ENCODE measurements at regions not wholly inside any gene's neighbourhood (a gene's known extent, or its start where the extent isn't known, plus 50 kb on each side); places are given as distances from the start of the nearest gene placed in this dataset.

DNA sequence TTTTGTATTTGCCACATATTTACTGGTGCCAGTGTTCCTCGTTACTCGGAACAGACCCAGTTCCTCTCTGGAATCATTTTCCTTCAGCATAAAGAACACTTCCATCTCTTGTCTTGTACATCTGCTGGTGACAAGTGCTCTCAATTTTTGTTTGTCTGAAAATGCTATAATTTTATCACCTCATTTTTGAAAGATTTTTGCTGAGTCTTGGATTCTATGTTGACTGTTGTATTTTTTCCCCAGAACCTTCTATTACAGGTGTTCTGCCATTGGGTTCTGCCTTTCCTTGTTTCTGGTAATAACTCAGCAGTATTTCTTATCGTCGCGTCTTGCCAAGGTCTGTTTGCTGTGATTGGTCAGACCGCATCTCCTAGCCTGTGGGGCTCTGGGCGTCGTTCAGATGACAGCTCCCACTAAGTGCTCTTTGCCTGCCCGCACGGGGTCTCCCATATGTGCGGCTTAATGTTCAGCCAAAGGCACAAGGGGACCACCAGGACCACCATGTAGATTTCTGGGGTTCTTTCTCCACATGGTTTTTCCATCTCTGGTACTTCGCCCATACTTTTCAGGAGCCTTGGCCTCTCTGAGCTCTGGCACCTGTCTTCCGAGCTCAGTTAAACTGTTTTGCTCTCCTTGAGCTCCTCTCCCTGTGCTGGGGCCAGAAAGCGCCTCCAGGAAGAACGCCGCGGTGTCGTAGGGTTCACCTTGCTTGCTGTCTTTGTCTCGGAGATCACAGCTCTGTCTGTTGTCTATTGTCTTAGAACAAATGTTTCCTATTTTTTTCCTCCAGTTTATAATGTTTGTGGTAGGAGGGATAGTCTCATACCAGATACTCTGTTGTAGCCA lies 80.0 kb downstream of the METRNL start:
- no peak for TF ChIP-seq MYC (IDR thresholded peaks at IDR 0.05; ENCODE audit: insufficient read depth, insufficient read length, insufficient replicate concordance, low read length, severe bottlenecking)
- TF ChIP-seq PML (IDR thresholded peaks at IDR 0.05; ENCODE audit: low read length): no peak
- TF ChIP-seq RCOR1 (conservative IDR thresholded peaks at IDR 0.05; ENCODE audit: low read depth, low read length): no peak
- TF ChIP-seq, protein P1, sequence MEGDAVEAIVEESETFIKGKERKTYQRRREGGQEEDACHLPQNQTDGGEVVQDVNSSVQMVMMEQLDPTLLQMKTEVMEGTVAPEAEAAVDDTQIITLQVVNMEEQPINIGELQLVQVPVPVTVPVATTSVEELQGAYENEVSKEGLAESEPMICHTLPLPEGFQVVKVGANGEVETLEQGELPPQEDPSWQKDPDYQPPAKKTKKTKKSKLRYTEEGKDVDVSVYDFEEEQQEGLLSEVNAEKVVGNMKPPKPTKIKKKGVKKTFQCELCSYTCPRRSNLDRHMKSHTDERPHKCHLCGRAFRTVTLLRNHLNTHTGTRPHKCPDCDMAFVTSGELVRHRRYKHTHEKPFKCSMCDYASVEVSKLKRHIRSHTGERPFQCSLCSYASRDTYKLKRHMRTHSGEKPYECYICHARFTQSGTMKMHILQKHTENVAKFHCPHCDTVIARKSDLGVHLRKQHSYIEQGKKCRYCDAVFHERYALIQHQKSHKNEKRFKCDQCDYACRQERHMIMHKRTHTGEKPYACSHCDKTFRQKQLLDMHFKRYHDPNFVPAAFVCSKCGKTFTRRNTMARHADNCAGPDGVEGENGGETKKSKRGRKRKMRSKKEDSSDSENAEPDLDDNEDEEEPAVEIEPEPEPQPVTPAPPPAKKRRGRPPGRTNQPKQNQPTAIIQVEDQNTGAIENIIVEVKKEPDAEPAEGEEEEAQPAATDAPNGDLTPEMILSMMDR (IDR thresholded peaks at IDR 0.05 in 2 of 3, conservative IDR thresholded peaks at IDR 0.05 in 1 of 3; ENCODE audit: control insufficient read depth in 2 of 3, extremely low read depth in 1 of 3, insufficient read depth in 1 of 3, low read depth in 3 of 3, low read length in 3 of 3): no peak
- TF ChIP-seq EZH2 (IDR thresholded peaks at IDR 0.05; ENCODE audit: borderline replicate concordance, control insufficient read depth, low read depth, low read length): no peak
- no peak for TF ChIP-seq TCF12 (IDR thresholded peaks at IDR 0.05; ENCODE audit: low read depth, low read length)
- TF ChIP-seq BHLHE40 (IDR thresholded peaks at IDR 0.05; ENCODE audit: borderline replicate concordance in 1 of 2, low read depth in 2 of 2, low read length in 1 of 2): no peak
- no peak for TF ChIP-seq RFX5 (IDR thresholded peaks at IDR 0.05; ENCODE audit: low read depth, low read length)
- TF ChIP-seq SMC3 (IDR thresholded peaks at IDR 0.05; ENCODE audit: borderline replicate concordance, low read length): no peak
- TF ChIP-seq BACH1 (IDR thresholded peaks at IDR 0.05; ENCODE audit: borderline replicate concordance): no peak
- no peak for TF ChIP-seq HDAC6 (IDR thresholded peaks at IDR 0.05; ENCODE audit: unreplicated experiment)
- TF ChIP-seq, protein P2, sequence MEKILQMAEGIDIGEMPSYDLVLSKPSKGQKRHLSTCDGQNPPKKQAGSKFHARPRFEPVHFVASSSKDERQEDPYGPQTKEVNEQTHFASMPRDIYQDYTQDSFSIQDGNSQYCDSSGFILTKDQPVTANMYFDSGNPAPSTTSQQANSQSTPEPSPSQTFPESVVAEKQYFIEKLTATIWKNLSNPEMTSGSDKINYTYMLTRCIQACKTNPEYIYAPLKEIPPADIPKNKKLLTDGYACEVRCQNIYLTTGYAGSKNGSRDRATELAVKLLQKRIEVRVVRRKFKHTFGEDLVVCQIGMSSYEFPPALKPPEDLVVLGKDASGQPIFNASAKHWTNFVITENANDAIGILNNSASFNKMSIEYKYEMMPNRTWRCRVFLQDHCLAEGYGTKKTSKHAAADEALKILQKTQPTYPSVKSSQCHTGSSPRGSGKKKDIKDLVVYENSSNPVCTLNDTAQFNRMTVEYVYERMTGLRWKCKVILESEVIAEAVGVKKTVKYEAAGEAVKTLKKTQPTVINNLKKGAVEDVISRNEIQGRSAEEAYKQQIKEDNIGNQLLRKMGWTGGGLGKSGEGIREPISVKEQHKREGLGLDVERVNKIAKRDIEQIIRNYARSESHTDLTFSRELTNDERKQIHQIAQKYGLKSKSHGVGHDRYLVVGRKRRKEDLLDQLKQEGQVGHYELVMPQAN (conservative IDR thresholded peaks at IDR 0.05): no peak

Measured in GM12878 (cell line).